MCF 10A (cell line): ENCODE measurements at regions not wholly inside any gene's neighbourhood (a gene's known extent, or its start where the extent isn't known, plus 50 kb on each side); places are given as distances from the start of the nearest gene placed in this dataset.
"Not testable (repeated sequence)": the region's sequence is repeated elsewhere in the genome, so short reads cannot be mapped to it uniquely, and the experiment has no call there.

Experiments
- BruUV-seq: library from RNA; stranded (reverse); fragments of 400-500 nt; replicated peaks from 2 replicates; lab custom pipeline; 2021; lab: Mats Ljungman, UMichigan
- CTCF ChIA-PET: fragments of 300-600 bp; sonication (Branson Sonifier 250); formaldehyde crosslinking; extraction: SDS; loops from one replicate; lab custom pipeline; 2021; ENCODE audit warnings: antibody characterized with exemption, inconsistent platforms; lab: Yijun Ruan, JAX
- POLR2A ChIA-PET: fragments of 300-600, 350-650 bp; sonication (Branson Sonifier 250); formaldehyde crosslinking; extraction: SDS; loops from one replicate; lab custom pipeline; 2020; ENCODE audit warnings: antibody characterized with exemption, inconsistent platforms; lab: Yijun Ruan, JAX
- DNase-seq: peaks from one replicate; pipeline ENCODE4 v3.0.0-alpha.2; 2018; ENCODE audit not compliant: unreplicated experiment
- H3K27ac Mint-ChIP-seq: one replicate; pipeline ENCODE4 v1.8.0; 2022; ENCODE audit warnings: mild to moderate bottlenecking, low read depth, mixed read lengths; ENCODE audit not compliant: unreplicated experiment
- H3K27me3 Mint-ChIP-seq: one replicate; pipeline ENCODE4 v1.8.0; 2022; ENCODE audit warnings: mixed read lengths; ENCODE audit not compliant: insufficient read depth, unreplicated experiment
- H3K36me3 Mint-ChIP-seq: one replicate; pipeline ENCODE4 v1.8.0; 2022; ENCODE audit warnings: mild to moderate bottlenecking, moderate library complexity, mixed read lengths; ENCODE audit not compliant: insufficient read depth, unreplicated experiment
- H3K4me1 Mint-ChIP-seq: one replicate; pipeline ENCODE4 v1.8.0; 2022; ENCODE audit warnings: mixed read lengths; ENCODE audit not compliant: insufficient read depth, unreplicated experiment
- H3K4me3 Mint-ChIP-seq: one replicate; pipeline ENCODE4 v1.8.0; 2022; ENCODE audit warnings: mild to moderate bottlenecking, moderate library complexity, mixed read lengths; ENCODE audit not compliant: unreplicated experiment
- H3K9me3 Mint-ChIP-seq: one replicate; pipeline ENCODE4 v1.8.0; 2022; ENCODE audit warnings: mixed read lengths; ENCODE audit not compliant: unreplicated experiment
- CTCF ChIP-seq: fragments of 200-600 bp; IDR thresholded peaks from one replicate; pipeline ENCODE4 v1.8.0; 2022; ENCODE audit warnings: antibody characterized with exemption, mild to moderate bottlenecking; ENCODE audit not compliant: unreplicated experiment
- intact Hi-C: fragments of 100-400 bp; cut with micrococcal nuclease; formaldehyde crosslinking; loops from 2 replicates; pipeline ENCODE4 v1.14.1; 2022

- H3K27me3 Mint-ChIP-seq, result peaks cover 62% of the 10 kb centered on the region
- BruUV-seq, result no TSS peak
- no peak for DNase-seq
- no peak overlapping the region for H3K4me3 Mint-ChIP-seq
- CTCF ChIA-PET, result interaction anchor here (1.0 to 5.2 kb wide), 3 partner anchors 8 to 1085 kb away, joined by 4 to 97 read pairs (median 4); no protein-coding TSS in a partner anchor
- no peak overlapping the region for H3K27ac Mint-ChIP-seq
- no peaks in the 10 kb centered on the region for H3K4me1 Mint-ChIP-seq
- intact Hi-C loops, result no loop called here
- H3K9me3 Mint-ChIP-seq, result no peaks in the 10 kb centered on the region
- H3K36me3 Mint-ChIP-seq, result peaks cover 10% of the 10 kb centered on the region
- POLR2A ChIA-PET, result no interaction called here
- TF ChIP-seq CTCF, result no peak
Measured at GRCh38 chr16:82271636-82272035, 101.6 kb upstream of the MPHOSPH6 start.

- H3K4me1 Mint-ChIP-seq, CTCF ChIA-PET, DNase-seq, H3K36me3 Mint-ChIP-seq, H3K27ac Mint-ChIP-seq, H3K4me3 Mint-ChIP-seq, POLR2A ChIA-PET, BruUV-seq, H3K9me3 Mint-ChIP-seq, intact Hi-C loops: not testable (repeated sequence)
- H3K27me3 Mint-ChIP-seq, result peaks cover 82% of the 10 kb centered on the region
Measured at GRCh38 chr16:82267675-82268074, 97.7 kb upstream of the MPHOSPH6 start.

DNA sequence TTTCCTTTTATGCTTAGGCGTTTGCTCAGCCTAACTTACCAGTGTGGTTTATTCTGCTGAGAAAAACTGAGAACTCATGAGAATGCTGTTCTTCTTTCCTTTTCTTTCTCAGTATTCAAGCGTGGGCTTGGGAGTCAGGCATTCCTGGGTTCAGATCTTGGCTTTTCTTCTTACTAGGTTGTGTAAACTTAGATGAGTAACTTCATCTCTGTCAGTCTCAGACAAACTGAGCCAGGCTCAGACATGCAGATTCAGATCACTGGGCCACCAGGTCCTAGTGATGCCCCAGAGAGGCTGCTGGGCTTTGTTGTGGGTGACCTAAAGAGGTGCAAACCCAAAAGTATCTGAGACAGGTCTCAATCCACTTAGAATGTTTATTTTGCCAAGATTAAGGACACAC, 95.8 kb upstream of the MPHOSPH6 start:
- peaks cover 72% of the 10 kb centered on the region for H3K27me3 Mint-ChIP-seq

DNA sequence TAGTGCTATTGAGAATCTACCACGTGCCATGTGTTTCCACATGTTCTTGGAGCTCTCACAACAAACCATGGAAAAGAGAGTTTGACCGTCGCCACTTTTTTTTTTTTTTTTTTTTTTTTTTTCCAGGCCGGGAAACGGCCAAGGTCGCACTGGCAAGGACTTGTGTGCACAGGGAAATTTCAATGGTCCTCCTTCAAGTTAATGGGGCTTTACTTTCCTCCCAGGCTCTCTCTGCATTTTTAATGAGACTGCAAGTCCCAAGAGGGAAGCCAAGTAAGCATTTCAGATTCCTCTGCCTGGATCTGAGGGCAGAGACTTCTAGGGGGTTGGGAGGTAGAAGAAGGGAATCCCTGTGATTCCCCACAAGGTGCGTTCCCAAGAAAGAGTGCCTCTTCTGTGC, 94.7 kb upstream of the MPHOSPH6 start:
- Mint-ChIP-seq H3K27ac (no peak overlapping the region), H3K36me3 (no peaks in the 10 kb centered on the region), H3K4me3 (no peak overlapping the region), H3K4me1 (no peaks in the 10 kb centered on the region), H3K27me3 (peaks cover 72% of the 10 kb centered on the region), H3K9me3 (no peaks in the 10 kb centered on the region)
- ChIA-PET CTCF (interaction anchor here (0.5 to 5.6 kb wide), 57 partner anchors 8 to 1185 kb away, joined by 3 to 97 read pairs (median 6); no protein-coding TSS in a partner anchor), POLR2A (interaction anchor here (0.6 kb wide), 1 partner anchor 1093 kb away, joined by 5 read pairs; no protein-coding TSS in a partner anchor)
- intact Hi-C loops, result no loop called here
- no TSS peak for BruUV-seq
- TF ChIP-seq CTCF, result no peak
- no peak for DNase-seq

More for the DNA sequence above, 95.8 kb upstream of the MPHOSPH6 start:
- no peaks in the 10 kb centered on the region for H3K36me3 Mint-ChIP-seq
- H3K27ac Mint-ChIP-seq, result no peak overlapping the region
- no TSS peak for BruUV-seq
- no peaks in the 10 kb centered on the region for H3K4me1 Mint-ChIP-seq
- no peaks in the 10 kb centered on the region for H3K9me3 Mint-ChIP-seq
- no peak overlapping the region for H3K4me3 Mint-ChIP-seq
- ChIA-PET POLR2A (no interaction called here), CTCF (interaction anchor here (0.7 to 5.6 kb wide), 3 partner anchors 315 to 378 kb away, joined by 3 to 78 read pairs (median 15); no protein-coding TSS in a partner anchor)
- intact Hi-C loops, result no loop called here
- no peak for TF ChIP-seq CTCF
- no peak for DNase-seq
